GM23338 (cell line): ENCODE measurements at regions not wholly inside any gene's neighbourhood (a gene's known extent, or its start where the extent isn't known, plus 50 kb on each side); places are given as distances from the start of the nearest gene placed in this dataset.
A peak's percentile ranks its signal among the peaks of the same experiment; 100 is the strongest.

Experiments used
- ATAC-seq: fragments of 200-7000 bp; cut with Tn5 transposase; 3 replicates; pipeline ENCODE4 v1.9.1; 2020
- DNase-seq: peaks from one replicate; pipeline ENCODE4 v3.0.0-alpha.2; 2015; ENCODE audit warnings: low spot score
- H2AFZ ChIP-seq: fragments of 200-600 bp; sonication (generic); 2 replicates; pipeline ENCODE4 v1.8.0; 2016; ENCODE audit warnings: antibody characterized with exemption, mild to moderate bottlenecking, moderate library complexity
- H3F3A ChIP-seq: fragments of 200-600 bp; sonication (generic); replicated peaks from 2 replicates; pipeline ENCODE4 v1.8.0; 2017; ENCODE audit warnings: antibody characterized with exemption, mixed run types, low read depth
- H3K27ac ChIP-seq: fragments of 200-600 bp; sonication (generic); 2 replicates; pipeline ENCODE4 v1.6.1; 2016; ENCODE audit warnings: low read depth
- H3K27me3 ChIP-seq: fragments of 200-600 bp; sonication (generic); 2 replicates; pipeline ENCODE4 v1.8.0; 2016; ENCODE audit warnings: mild to moderate bottlenecking, mixed run types, moderate library complexity; ENCODE audit not compliant: insufficient read depth
- H3K36me3 ChIP-seq: fragments of 200-600 bp; sonication (generic); 2 replicates; pipeline ENCODE4 v1.8.0; 2016; ENCODE audit warnings: mild to moderate bottlenecking; ENCODE audit not compliant: insufficient read depth
- H3K4me1 ChIP-seq: fragments of 200-600 bp; sonication (generic); 2 replicates; pipeline ENCODE4 v1.8.0; 2016; ENCODE audit warnings: mild to moderate bottlenecking, moderate library complexity; ENCODE audit not compliant: insufficient read depth
- H3K4me2 ChIP-seq: fragments of 200-600 bp; sonication (generic); 2 replicates; pipeline ENCODE4 v1.7.1; 2017; ENCODE audit warnings: mixed run types
- H3K4me3 ChIP-seq: fragments of 200-600 bp; sonication (generic); 2 replicates; pipeline ENCODE4 v1.6.1; 2016; ENCODE audit warnings: mixed run types
- H3K79me2 ChIP-seq: fragments of 200-600 bp; sonication (generic); replicated peaks from 2 replicates; pipeline ENCODE4 v1.8.0; 2017; ENCODE audit warnings: mild to moderate bottlenecking; ENCODE audit not compliant: insufficient read depth
- H3K9me2 ChIP-seq: fragments of 200-600 bp; sonication (generic); 2 replicates; pipeline ENCODE4 v1.8.0; 2017; ENCODE audit not compliant: insufficient read depth
- H4K20me1 ChIP-seq: fragments of 200-600 bp; sonication (generic); replicated peaks from 2 replicates; pipeline ENCODE4 v1.8.0; 2017; ENCODE audit warnings: mild to moderate bottlenecking; ENCODE audit not compliant: insufficient read depth
- H3K27ac Mint-ChIP-seq: 2 replicates; pipeline ENCODE4 v1.8.0; 2020; ENCODE audit warnings: inconsistent platforms, mild to moderate bottlenecking, moderate library complexity, mixed read lengths
- H3K27me3 Mint-ChIP-seq: 3 replicates; pipeline ENCODE4 v1.8.0; 2022; ENCODE audit warnings: low read depth, mild to moderate bottlenecking, moderate library complexity, mixed read lengths, inconsistent platforms; ENCODE audit not compliant: insufficient read depth, poor library complexity
- H3K36me3 Mint-ChIP-seq: 3 replicates; pipeline ENCODE4 v1.8.0; 2021; ENCODE audit warnings: low read depth, mild to moderate bottlenecking, inconsistent platforms, moderate library complexity, mixed read lengths
- H3K4me1 Mint-ChIP-seq: 3 replicates; pipeline ENCODE4 v1.8.0; 2020; ENCODE audit warnings: mild to moderate bottlenecking, inconsistent platforms, mixed read lengths
- H3K4me3 Mint-ChIP-seq: 3 replicates; pipeline ENCODE4 v1.8.0; 2021; ENCODE audit warnings: moderate library complexity, mild to moderate bottlenecking, inconsistent platforms, mixed read lengths
- H3K9me3 Mint-ChIP-seq: 3 replicates; pipeline ENCODE4 v1.8.0; 2020; ENCODE audit warnings: moderate library complexity, mild to moderate bottlenecking, inconsistent platforms, mixed read lengths
- CREB1 ChIP-seq: fragments of 250-450 bp; sonication (Bioruptor Pico); IDR thresholded peaks from 2 replicates; pipeline ENCODE4 v1.5.0; 2020; ENCODE audit warnings: low read depth, mild to moderate bottlenecking, moderate library complexity
- EZH2 ChIP-seq: fragments of 200-600 bp; sonication (generic); IDR thresholded peaks from one replicate; pipeline ENCODE4 v1.8.0; 2017; ENCODE audit warnings: antibody characterized with exemption, mild to moderate bottlenecking, low read depth; ENCODE audit not compliant: unreplicated experiment
- EZH2phosphoT487 ChIP-seq: fragments of 200-600 bp; sonication (generic); IDR thresholded peaks from one replicate; pipeline ENCODE4 v1.8.1; 2018; ENCODE audit warnings: antibody characterized with exemption; ENCODE audit not compliant: unreplicated experiment
- JUNB ChIP-seq: IDR thresholded peaks from one replicate; pipeline ENCODE4 v1.6.1; 2016; ENCODE audit warnings: antibody characterized with exemption; ENCODE audit not compliant: unreplicated experiment
- NANOG ChIP-seq: IDR thresholded peaks from 2 replicates; pipeline ENCODE4 v1.6.1; 2016; ENCODE audit warnings: antibody characterized with exemption, borderline replicate concordance
- POLR2AphosphoS5 ChIP-seq: IDR thresholded peaks from 2 replicates; pipeline ENCODE4 v1.6.1; 2016; ENCODE audit warnings: antibody characterized with exemption, low read depth
- STAT1 ChIP-seq: IDR thresholded peaks from one replicate; pipeline ENCODE4 v1.6.1; 2016; ENCODE audit warnings: antibody characterized with exemption; ENCODE audit not compliant: unreplicated experiment
- ZNF114 ChIP-seq: fragments of 250-450 bp; sonication (Bioruptor Pico); IDR thresholded peaks from 2 replicates; pipeline ENCODE4 v1.5.0; 2020; ENCODE audit warnings: mild to moderate bottlenecking, moderate library complexity
- ZNF331 ChIP-seq: fragments of 250-450 bp; sonication (Bioruptor Pico); IDR thresholded peaks from 2 replicates; pipeline ENCODE4 v1.5.0; 2020; ENCODE audit warnings: low read depth, mild to moderate bottlenecking, moderate library complexity
- TF ChIP-seq, protein P1 (sequence below), 2 experiments: fragments of 200-600 bp in 1 of 2; sonication (generic) in 1 of 2; conservative IDR thresholded peaks; 2 replicates each; pipeline versions ENCODE4 v1.5.1 to v1.6.1; 2016 to 2017; ENCODE audit warnings: antibody characterized with exemption in 2 of 2, low read depth in 2 of 2, mild to moderate bottlenecking in 2 of 2, moderate library complexity in 1 of 2
- TF ChIP-seq, protein P2 (sequence below): IDR thresholded peaks from one replicate; pipeline ENCODE4 v1.6.1; 2018; ENCODE audit warnings: antibody characterized with exemption; ENCODE audit not compliant: unreplicated experiment
- TF ChIP-seq, protein P3 (sequence below): fragments of 250-450 bp; sonication (Bioruptor Pico); IDR thresholded peaks from 2 replicates; pipeline ENCODE4 v1.5.0; 2020; ENCODE audit warnings: mild to moderate bottlenecking, moderate library complexity
- TF ChIP-seq, protein P4 (sequence below): IDR thresholded peaks from 2 replicates; pipeline ENCODE4 v1.6.1; 2016; ENCODE audit warnings: antibody characterized with exemption

DNA sequence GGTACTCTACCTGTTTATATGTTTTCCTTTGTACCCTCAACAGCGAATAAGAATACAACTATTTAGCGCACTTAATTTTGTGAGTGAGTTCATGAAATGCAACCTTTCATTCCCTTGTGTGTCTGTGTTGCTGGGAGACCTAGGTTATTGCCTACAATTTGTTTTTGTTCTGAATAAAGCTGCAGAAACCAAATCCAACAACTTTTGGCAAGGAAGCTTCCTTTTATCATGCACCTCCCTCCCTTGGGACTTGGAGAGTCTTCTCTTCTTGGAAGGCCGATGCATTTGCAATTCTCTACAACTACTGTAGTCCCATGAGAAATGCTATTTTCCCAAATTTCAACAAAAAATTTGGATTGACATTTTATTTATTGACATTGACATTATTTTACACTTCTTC is 1002.4 kb upstream of the CADM2 start:
- no peak for TF ChIP-seq CREB1 (CRISPR knock-in tag)
- no peak for TF ChIP-seq EZH2phosphoT487
- TF ChIP-seq, protein P1, sequence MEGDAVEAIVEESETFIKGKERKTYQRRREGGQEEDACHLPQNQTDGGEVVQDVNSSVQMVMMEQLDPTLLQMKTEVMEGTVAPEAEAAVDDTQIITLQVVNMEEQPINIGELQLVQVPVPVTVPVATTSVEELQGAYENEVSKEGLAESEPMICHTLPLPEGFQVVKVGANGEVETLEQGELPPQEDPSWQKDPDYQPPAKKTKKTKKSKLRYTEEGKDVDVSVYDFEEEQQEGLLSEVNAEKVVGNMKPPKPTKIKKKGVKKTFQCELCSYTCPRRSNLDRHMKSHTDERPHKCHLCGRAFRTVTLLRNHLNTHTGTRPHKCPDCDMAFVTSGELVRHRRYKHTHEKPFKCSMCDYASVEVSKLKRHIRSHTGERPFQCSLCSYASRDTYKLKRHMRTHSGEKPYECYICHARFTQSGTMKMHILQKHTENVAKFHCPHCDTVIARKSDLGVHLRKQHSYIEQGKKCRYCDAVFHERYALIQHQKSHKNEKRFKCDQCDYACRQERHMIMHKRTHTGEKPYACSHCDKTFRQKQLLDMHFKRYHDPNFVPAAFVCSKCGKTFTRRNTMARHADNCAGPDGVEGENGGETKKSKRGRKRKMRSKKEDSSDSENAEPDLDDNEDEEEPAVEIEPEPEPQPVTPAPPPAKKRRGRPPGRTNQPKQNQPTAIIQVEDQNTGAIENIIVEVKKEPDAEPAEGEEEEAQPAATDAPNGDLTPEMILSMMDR (conservative IDR thresholded peaks at IDR 0.05; ENCODE audit: low read depth in 2 of 2) = no peak
- TF ChIP-seq NANOG = no peak
- TF ChIP-seq ZNF331 (CRISPR knock-in tag) = no peak
- TF ChIP-seq JUNB = no peak
- TF ChIP-seq, protein P2, sequence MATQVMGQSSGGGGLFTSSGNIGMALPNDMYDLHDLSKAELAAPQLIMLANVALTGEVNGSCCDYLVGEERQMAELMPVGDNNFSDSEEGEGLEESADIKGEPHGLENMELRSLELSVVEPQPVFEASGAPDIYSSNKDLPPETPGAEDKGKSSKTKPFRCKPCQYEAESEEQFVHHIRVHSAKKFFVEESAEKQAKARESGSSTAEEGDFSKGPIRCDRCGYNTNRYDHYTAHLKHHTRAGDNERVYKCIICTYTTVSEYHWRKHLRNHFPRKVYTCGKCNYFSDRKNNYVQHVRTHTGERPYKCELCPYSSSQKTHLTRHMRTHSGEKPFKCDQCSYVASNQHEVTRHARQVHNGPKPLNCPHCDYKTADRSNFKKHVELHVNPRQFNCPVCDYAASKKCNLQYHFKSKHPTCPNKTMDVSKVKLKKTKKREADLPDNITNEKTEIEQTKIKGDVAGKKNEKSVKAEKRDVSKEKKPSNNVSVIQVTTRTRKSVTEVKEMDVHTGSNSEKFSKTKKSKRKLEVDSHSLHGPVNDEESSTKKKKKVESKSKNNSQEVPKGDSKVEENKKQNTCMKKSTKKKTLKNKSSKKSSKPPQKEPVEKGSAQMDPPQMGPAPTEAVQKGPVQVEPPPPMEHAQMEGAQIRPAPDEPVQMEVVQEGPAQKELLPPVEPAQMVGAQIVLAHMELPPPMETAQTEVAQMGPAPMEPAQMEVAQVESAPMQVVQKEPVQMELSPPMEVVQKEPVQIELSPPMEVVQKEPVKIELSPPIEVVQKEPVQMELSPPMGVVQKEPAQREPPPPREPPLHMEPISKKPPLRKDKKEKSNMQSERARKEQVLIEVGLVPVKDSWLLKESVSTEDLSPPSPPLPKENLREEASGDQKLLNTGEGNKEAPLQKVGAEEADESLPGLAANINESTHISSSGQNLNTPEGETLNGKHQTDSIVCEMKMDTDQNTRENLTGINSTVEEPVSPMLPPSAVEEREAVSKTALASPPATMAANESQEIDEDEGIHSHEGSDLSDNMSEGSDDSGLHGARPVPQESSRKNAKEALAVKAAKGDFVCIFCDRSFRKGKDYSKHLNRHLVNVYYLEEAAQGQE = no peak
- TF ChIP-seq STAT1 = no peak
- TF ChIP-seq, protein P3, sequence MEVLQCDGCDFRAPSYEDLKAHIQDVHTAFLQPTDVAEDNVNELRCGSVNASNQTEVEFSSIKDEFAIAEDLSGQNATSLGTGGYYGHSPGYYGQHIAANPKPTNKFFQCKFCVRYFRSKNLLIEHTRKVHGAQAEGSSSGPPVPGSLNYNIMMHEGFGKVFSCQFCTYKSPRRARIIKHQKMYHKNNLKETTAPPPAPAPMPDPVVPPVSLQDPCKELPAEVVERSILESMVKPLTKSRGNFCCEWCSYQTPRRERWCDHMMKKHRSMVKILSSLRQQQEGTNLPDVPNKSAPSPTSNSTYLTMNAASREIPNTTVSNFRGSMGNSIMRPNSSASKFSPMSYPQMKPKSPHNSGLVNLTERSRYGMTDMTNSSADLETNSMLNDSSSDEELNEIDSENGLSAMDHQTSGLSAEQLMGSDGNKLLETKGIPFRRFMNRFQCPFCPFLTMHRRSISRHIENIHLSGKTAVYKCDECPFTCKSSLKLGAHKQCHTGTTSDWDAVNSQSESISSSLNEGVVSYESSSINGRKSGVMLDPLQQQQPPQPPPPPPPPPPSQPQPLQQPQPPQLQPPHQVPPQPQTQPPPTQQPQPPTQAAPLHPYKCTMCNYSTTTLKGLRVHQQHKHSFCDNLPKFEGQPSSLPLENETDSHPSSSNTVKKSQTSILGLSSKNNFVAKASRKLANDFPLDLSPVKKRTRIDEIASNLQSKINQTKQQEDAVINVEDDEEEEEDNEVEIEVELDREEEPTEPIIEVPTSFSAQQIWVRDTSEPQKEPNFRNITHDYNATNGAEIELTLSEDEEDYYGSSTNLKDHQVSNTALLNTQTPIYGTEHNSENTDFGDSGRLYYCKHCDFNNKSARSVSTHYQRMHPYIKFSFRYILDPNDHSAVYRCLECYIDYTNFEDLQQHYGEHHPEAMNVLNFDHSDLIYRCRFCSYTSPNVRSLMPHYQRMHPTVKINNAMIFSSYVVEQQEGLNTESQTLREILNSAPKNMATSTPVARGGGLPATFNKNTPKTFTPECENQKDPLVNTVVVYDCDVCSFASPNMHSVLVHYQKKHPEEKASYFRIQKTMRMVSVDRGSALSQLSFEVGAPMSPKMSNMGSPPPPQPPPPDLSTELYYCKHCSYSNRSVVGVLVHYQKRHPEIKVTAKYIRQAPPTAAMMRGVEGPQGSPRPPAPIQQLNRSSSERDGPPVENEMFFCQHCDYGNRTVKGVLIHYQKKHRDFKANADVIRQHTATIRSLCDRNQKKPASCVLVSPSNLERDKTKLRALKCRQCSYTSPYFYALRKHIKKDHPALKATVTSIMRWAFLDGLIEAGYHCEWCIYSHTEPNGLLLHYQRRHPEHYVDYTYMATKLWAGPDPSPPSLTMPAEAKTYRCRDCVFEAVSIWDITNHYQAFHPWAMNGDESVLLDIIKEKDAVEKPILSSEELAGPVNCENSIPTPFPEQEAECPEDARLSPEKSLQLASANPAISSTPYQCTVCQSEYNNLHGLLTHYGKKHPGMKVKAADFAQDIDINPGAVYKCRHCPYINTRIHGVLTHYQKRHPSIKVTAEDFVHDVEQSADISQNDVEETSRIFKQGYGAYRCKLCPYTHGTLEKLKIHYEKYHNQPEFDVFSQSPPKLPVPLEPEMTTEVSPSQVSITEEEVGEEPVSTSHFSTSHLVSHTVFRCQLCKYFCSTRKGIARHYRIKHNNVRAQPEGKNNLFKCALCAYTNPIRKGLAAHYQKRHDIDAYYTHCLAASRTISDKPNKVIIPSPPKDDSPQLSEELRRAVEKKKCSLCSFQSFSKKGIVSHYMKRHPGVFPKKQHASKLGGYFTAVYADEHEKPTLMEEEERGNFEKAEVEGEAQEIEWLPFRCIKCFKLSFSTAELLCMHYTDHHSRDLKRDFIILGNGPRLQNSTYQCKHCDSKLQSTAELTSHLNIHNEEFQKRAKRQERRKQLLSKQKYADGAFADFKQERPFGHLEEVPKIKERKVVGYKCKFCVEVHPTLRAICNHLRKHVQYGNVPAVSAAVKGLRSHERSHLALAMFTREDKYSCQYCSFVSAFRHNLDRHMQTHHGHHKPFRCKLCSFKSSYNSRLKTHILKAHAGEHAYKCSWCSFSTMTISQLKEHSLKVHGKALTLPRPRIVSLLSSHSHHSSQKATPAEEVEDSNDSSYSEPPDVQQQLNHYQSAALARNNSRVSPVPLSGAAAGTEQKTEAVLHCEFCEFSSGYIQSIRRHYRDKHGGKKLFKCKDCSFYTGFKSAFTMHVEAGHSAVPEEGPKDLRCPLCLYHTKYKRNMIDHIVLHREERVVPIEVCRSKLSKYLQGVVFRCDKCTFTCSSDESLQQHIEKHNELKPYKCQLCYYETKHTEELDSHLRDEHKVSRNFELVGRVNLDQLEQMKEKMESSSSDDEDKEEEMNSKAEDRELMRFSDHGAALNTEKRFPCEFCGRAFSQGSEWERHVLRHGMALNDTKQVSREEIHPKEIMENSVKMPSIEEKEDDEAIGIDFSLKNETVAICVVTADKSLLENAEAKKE = no peak
- TF ChIP-seq ZNF114 = no peak
- TF ChIP-seq EZH2 = no peak
- no peak for TF ChIP-seq POLR2AphosphoS5
- TF ChIP-seq, protein P4, sequence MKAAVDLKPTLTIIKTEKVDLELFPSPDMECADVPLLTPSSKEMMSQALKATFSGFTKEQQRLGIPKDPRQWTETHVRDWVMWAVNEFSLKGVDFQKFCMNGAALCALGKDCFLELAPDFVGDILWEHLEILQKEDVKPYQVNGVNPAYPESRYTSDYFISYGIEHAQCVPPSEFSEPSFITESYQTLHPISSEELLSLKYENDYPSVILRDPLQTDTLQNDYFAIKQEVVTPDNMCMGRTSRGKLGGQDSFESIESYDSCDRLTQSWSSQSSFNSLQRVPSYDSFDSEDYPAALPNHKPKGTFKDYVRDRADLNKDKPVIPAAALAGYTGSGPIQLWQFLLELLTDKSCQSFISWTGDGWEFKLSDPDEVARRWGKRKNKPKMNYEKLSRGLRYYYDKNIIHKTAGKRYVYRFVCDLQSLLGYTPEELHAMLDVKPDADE = no peak
- Histone ChIP-seq H4K20me1 (no peaks in the 10 kb centered on the region), H3K4me2 (no peak overlapping the region), H3K4me1 (no peaks in the 10 kb centered on the region), H3K9me2 (no peaks in the 10 kb centered on the region), H3K27ac (no peak overlapping the region), H3K79me2 (no peaks in the 10 kb centered on the region), H3K36me3 (no peaks in the 10 kb centered on the region), H3F3A (no peaks in the 10 kb centered on the region), H3K27me3 (no peaks in the 10 kb centered on the region), H2AFZ (no peak overlapping the region), H3K4me3 (no peak overlapping the region)
- Mint-ChIP-seq H3K36me3 (no peaks in the 10 kb centered on the region), H3K27ac (no peak overlapping the region), H3K4me1 (peaks cover 10% of the 10 kb centered on the region; the same call in 2 of the 3 replicates), H3K4me3 (no peak overlapping the region), H3K9me3 (no peaks in the 10 kb centered on the region), H3K27me3 (no peaks in the 10 kb centered on the region)
- DNase-seq (peak; percentile 24), ATAC-seq (no peak)
